Astrocyte (in vitro differentiated cells and primary cell): ENCODE measurements at regions not wholly inside any gene's neighbourhood (a gene's known extent, or its start where the extent isn't known, plus 50 kb on each side); places are given as distances from the start of the nearest gene placed in this dataset.

ENCODE experiments used
- DNase-seq: peaks from one replicate; pipeline ENCODE4 v3.0.0-alpha.2; 2010; ENCODE audit warnings: low read depth
- FAIRE-seq: peaks from 2 replicates; lab custom pipeline; 2011; peaks lifted over from hg19 to GRCh38; lab: Jason Lieb, UNC
- H2AFZ ChIP-seq: 2 replicates; pipeline ENCODE4 v1.6.0; 2012; ENCODE audit warnings: low read depth, low read length, inconsistent platforms
- H3K27ac ChIP-seq: 2 replicates; pipeline ENCODE4 v1.5.1; 2011; ENCODE audit warnings: low read depth, low read length, inconsistent platforms
- H3K27me3 ChIP-seq: 2 replicates; pipeline ENCODE4 v1.6.0; 2011; ENCODE audit warnings: low read length, inconsistent platforms; ENCODE audit not compliant: insufficient read depth
- H3K36me3 ChIP-seq: 2 replicates; pipeline ENCODE4 v1.5.1; 2011; ENCODE audit warnings: low read length, inconsistent platforms; ENCODE audit not compliant: insufficient read depth
- H3K4me1 ChIP-seq: 2 replicates; pipeline ENCODE4 v1.5.1; 2011; ENCODE audit warnings: low read length, inconsistent platforms; ENCODE audit not compliant: insufficient read depth
- H3K4me2 ChIP-seq: 2 replicates; pipeline ENCODE4 v1.6.0; 2012; ENCODE audit warnings: low read length, inconsistent platforms
- H3K4me3 ChIP-seq: 2 replicates; pipeline ENCODE4 v1.5.1; 2011; ENCODE audit warnings: low read depth, mild to moderate bottlenecking, low read length, inconsistent platforms; ENCODE audit not compliant: insufficient read depth
- H3K79me2 ChIP-seq: 2 replicates; pipeline ENCODE4 v1.6.0; 2012; ENCODE audit warnings: mild to moderate bottlenecking, low read length, inconsistent platforms; ENCODE audit not compliant: insufficient read depth
- H3K9ac ChIP-seq: 2 replicates; pipeline ENCODE4 v1.6.0; 2012; ENCODE audit warnings: mild to moderate bottlenecking, low read length, inconsistent platforms
- H3K9me3 ChIP-seq: 2 replicates; pipeline ENCODE4 v1.5.1; 2012; ENCODE audit warnings: low read depth, mild to moderate bottlenecking, low read length, inconsistent platforms; ENCODE audit not compliant: insufficient read depth
- H4K20me1 ChIP-seq: 2 replicates; pipeline ENCODE4 v1.6.0; 2012; ENCODE audit warnings: low read length, inconsistent platforms; ENCODE audit not compliant: insufficient read depth
- H3K27ac Mint-ChIP-seq: one replicate; pipeline ENCODE4 v1.8.0; 2021; ENCODE audit warnings: mild to moderate bottlenecking, mixed read lengths; ENCODE audit not compliant: unreplicated experiment
- H3K27me3 Mint-ChIP-seq: one replicate; pipeline ENCODE4 v1.8.0; 2021; ENCODE audit warnings: low read depth, mixed read lengths; ENCODE audit not compliant: unreplicated experiment
- H3K36me3 Mint-ChIP-seq: one replicate; pipeline ENCODE4 v1.8.0; 2021; ENCODE audit warnings: low read depth, mixed read lengths; ENCODE audit not compliant: unreplicated experiment
- H3K4me1 Mint-ChIP-seq: one replicate; pipeline ENCODE4 v1.8.0; 2021; ENCODE audit warnings: low read depth, mixed read lengths; ENCODE audit not compliant: unreplicated experiment
- H3K4me3 Mint-ChIP-seq: one replicate; pipeline ENCODE4 v1.8.0; 2021; ENCODE audit warnings: mild to moderate bottlenecking, moderate library complexity, mixed read lengths; ENCODE audit not compliant: unreplicated experiment
- H3K9me3 Mint-ChIP-seq: one replicate; pipeline ENCODE4 v1.8.0; 2021; ENCODE audit warnings: mild to moderate bottlenecking, mixed read lengths; ENCODE audit not compliant: unreplicated experiment
- CTCF ChIP-seq: IDR thresholded peaks from 2 replicates; pipeline ENCODE4 v1.5.1; 2011; ENCODE audit warnings: low read depth, mild to moderate bottlenecking, inconsistent platforms, low read length, moderate library complexity; ENCODE audit not compliant: insufficient read depth
- EZH2 ChIP-seq: IDR thresholded peaks from 2 replicates; pipeline ENCODE4 v1.6.1; 2012; ENCODE audit warnings: mild to moderate bottlenecking, low read length, inconsistent platforms; ENCODE audit not compliant: insufficient read depth

- peak overlapping the region; percentile 90 for H3K27ac Mint-ChIP-seq
- no peaks in the 10 kb centered on the region for H3K9me3 Mint-ChIP-seq
- Histone ChIP-seq H3K79me2 (no peaks in the 10 kb centered on the region), H3K27me3 (no peaks in the 10 kb centered on the region), H3K27ac (peak overlapping the region; percentile 93), H3K36me3 (no peaks in the 10 kb centered on the region), H3K4me3 (no peak overlapping the region), H3K4me1 (peaks cover 32% of the 10 kb centered on the region), H2AFZ (no peak overlapping the region), H3K9me3 (no peaks in the 10 kb centered on the region), H3K4me2 (peak overlapping the region; percentile 58), H3K9ac (no peak overlapping the region), H4K20me1 (no peaks in the 10 kb centered on the region)
- no peak for DNase-seq
- H3K27me3 Mint-ChIP-seq: no peaks in the 10 kb centered on the region
- H3K4me3 Mint-ChIP-seq: no peak overlapping the region
- H3K4me1 Mint-ChIP-seq: peaks cover 50% of the 10 kb centered on the region
- no peaks in the 10 kb centered on the region for H3K36me3 Mint-ChIP-seq
- FAIRE-seq: no peak
- TF ChIP-seq CTCF: no peak
These were observed 437.1 kb downstream of the ZEB2 start for GRCh38 chr2:144082777-144083176.

GRCh38 chr2:144082327-144082726 lies 437.6 kb downstream of the ZEB2 start:
- H3K9ac ChIP-seq: no peak overlapping the region
- FAIRE-seq: no peak
- H3K27ac Mint-ChIP-seq: no peak overlapping the region
- H3K27me3 Mint-ChIP-seq: no peaks in the 10 kb centered on the region
- H3K36me3 ChIP-seq: no peaks in the 10 kb centered on the region
- H3K27ac ChIP-seq: no peak overlapping the region
- H4K20me1 ChIP-seq: no peaks in the 10 kb centered on the region
- no peaks in the 10 kb centered on the region for H3K9me3 ChIP-seq
- no peak overlapping the region for H3K4me3 ChIP-seq
- peaks cover 45% of the 10 kb centered on the region for H3K4me1 Mint-ChIP-seq
- H3K36me3 Mint-ChIP-seq: no peaks in the 10 kb centered on the region
- H3K4me3 Mint-ChIP-seq: no peak overlapping the region
- no peak for DNase-seq
- H3K9me3 Mint-ChIP-seq: no peaks in the 10 kb centered on the region
- no peak overlapping the region for H2AFZ ChIP-seq
- no peak overlapping the region for H3K4me2 ChIP-seq
- TF ChIP-seq CTCF (no peak), EZH2 (no peak)
- peaks cover 32% of the 10 kb centered on the region for H3K4me1 ChIP-seq
- H3K27me3 ChIP-seq: no peaks in the 10 kb centered on the region
- no peaks in the 10 kb centered on the region for H3K79me2 ChIP-seq

- Histone ChIP-seq H3K4me1 (peaks cover 24% of the 10 kb centered on the region), H3K9ac (no peak overlapping the region), H2AFZ (no peak overlapping the region), H3K9me3 (no peaks in the 10 kb centered on the region), H3K4me2 (no peak overlapping the region), H4K20me1 (no peaks in the 10 kb centered on the region), H3K27ac (no peak overlapping the region), H3K79me2 (no peaks in the 10 kb centered on the region), H3K4me3 (no peak overlapping the region), H3K36me3 (no peaks in the 10 kb centered on the region), H3K27me3 (no peaks in the 10 kb centered on the region)
- FAIRE-seq (no peak), DNase-seq (no peak)
- H3K36me3 Mint-ChIP-seq: no peaks in the 10 kb centered on the region
- no peaks in the 10 kb centered on the region for H3K9me3 Mint-ChIP-seq
- H3K27me3 Mint-ChIP-seq: no peaks in the 10 kb centered on the region
- TF ChIP-seq EZH2 (no peak), CTCF (no peak)
- H3K4me1 Mint-ChIP-seq: peaks cover 38% of the 10 kb centered on the region
- H3K27ac Mint-ChIP-seq: no peak overlapping the region
- no peak overlapping the region for H3K4me3 Mint-ChIP-seq
These were observed 438.6 kb downstream of the ZEB2 start for GRCh38 chr2:144081272-144081671.
